ENCODE measurements at regions not wholly inside any gene's neighbourhood (a gene's known extent, or its start where the extent isn't known, plus 50 kb on each side); places are given as distances from the start of the nearest gene placed in this dataset.

DNA sequence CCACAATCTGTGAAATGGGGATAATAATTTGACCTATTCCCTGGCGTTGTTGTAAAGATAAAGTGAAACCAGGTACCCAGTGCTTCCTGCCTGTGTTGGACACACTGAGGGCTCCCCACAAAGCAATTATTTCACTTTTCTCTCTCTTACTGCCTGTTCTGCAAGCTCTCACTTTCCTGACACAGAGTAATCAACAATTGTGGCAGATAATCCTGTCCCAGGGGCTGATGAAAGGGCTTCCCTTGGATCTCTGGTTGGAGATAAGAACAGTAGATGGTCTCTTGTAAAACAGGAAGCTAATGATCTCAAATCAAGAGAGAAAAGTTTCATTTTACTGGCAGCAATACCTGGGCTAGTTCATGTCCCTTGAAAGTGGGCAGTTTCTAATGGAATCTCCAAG is 190.4 kb upstream of the EPHA4 start:
- Mint-ChIP-seq H3K27me3 (ENCODE audit: low read depth) (peaks cover 6% of the 10 kb centered on the region), H3K9me3 (no peaks in the 10 kb centered on the region), H3K4me3 (no peak overlapping the region), H3K36me3 (ENCODE audit: low read depth) (no peaks in the 10 kb centered on the region), H3K4me1 (peaks cover 3% of the 10 kb centered on the region), H3K27ac (no peak overlapping the region)
- TF ChIP-seq, protein P1, sequence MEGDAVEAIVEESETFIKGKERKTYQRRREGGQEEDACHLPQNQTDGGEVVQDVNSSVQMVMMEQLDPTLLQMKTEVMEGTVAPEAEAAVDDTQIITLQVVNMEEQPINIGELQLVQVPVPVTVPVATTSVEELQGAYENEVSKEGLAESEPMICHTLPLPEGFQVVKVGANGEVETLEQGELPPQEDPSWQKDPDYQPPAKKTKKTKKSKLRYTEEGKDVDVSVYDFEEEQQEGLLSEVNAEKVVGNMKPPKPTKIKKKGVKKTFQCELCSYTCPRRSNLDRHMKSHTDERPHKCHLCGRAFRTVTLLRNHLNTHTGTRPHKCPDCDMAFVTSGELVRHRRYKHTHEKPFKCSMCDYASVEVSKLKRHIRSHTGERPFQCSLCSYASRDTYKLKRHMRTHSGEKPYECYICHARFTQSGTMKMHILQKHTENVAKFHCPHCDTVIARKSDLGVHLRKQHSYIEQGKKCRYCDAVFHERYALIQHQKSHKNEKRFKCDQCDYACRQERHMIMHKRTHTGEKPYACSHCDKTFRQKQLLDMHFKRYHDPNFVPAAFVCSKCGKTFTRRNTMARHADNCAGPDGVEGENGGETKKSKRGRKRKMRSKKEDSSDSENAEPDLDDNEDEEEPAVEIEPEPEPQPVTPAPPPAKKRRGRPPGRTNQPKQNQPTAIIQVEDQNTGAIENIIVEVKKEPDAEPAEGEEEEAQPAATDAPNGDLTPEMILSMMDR (IDR thresholded peaks at IDR 0.05; ENCODE audit: unreplicated experiment in 3 of 3): no peak

DNA sequence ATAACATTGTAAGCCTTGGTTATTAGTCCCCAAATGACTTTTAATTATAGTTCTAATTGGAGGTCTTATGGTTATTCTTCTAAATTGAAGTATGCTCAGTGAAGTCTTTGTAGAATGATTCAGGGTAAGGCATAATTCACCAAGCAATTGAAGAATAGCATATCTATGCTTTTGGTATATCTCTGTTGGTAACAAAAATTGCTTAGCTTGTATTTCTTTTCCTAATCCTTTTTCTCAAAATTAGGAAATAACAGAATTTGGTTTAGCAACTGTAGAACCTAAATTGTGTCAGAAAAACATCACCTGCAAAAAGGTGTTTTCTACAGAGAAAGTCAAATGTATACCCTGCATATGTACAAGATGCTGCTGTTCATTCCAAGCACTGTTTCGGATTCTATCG is 189.2 kb upstream of the EPHA4 start:
- Mint-ChIP-seq H3K27me3 (ENCODE audit: low read depth) (no peaks in the 10 kb centered on the region), H3K4me1 (peaks cover 7% of the 10 kb centered on the region), H3K4me3 (no peak overlapping the region), H3K36me3 (ENCODE audit: low read depth) (no peaks in the 10 kb centered on the region), H3K27ac (no peak overlapping the region), H3K9me3 (no peaks in the 10 kb centered on the region)
- TF ChIP-seq, protein P1 (IDR thresholded peaks at IDR 0.05; ENCODE audit: unreplicated experiment in 3 of 3): no peak

DNA sequence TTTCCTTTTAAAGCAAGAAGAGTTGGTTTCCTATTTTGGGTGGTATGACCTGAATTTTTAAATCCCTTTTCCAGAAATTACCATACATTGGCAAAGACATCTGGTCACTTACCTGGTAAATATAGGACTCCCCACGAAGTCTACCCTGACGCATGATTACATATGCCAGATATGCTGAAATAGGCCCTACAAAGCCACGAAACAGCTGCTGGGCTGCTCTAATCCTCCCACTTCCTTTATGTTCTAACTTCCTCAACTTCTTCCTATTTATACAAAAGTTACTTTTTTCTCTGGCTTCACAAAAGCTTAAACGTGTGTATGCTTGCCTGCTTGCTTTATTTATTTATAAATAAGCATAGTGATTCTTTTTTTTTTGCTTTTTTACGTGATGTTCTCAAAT is 186.0 kb upstream of the EPHA4 start:
- H3K27ac Mint-ChIP-seq: no peak overlapping the region
- H3K36me3 Mint-ChIP-seq (ENCODE audit: low read depth): no peaks in the 10 kb centered on the region
- TF ChIP-seq, protein P1 (IDR thresholded peaks at IDR 0.05; ENCODE audit: unreplicated experiment in 3 of 3): no peak
- H3K4me3 Mint-ChIP-seq: no peak overlapping the region
- peaks cover 7% of the 10 kb centered on the region for H3K4me1 Mint-ChIP-seq
- H3K27me3 Mint-ChIP-seq (ENCODE audit: low read depth): peaks cover 3% of the 10 kb centered on the region
- no peaks in the 10 kb centered on the region for H3K9me3 Mint-ChIP-seq

DNA sequence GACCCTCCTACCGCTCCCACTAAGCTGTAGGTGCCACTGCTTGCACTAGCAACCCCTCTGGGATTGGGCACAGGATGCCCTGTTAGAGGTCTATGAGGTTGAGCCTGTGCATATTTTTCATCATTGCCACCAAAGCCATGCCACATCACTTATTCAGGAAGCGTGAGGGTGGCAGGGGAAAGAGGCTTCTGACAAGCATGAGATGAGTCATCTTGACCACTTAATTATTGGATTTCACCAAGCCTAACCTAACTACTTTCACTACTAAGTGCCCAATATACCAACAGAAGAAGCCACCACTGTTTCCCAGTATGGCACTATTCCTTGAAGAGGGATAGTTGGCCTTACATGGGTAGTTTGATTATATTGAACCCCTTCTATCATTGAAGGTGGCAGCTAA is 181.3 kb upstream of the EPHA4 start:
- H3K4me3 Mint-ChIP-seq: no peak overlapping the region
- no peaks in the 10 kb centered on the region for H3K36me3 Mint-ChIP-seq (ENCODE audit: low read depth)
- TF ChIP-seq, protein P1 (IDR thresholded peaks at IDR 0.05; ENCODE audit: unreplicated experiment in 3 of 3): no peak
- H3K9me3 Mint-ChIP-seq: no peaks in the 10 kb centered on the region
- H3K4me1 Mint-ChIP-seq: peaks cover 7% of the 10 kb centered on the region
- peaks cover 3% of the 10 kb centered on the region for H3K27me3 Mint-ChIP-seq (ENCODE audit: low read depth)
- no peak overlapping the region for H3K27ac Mint-ChIP-seq

DNA sequence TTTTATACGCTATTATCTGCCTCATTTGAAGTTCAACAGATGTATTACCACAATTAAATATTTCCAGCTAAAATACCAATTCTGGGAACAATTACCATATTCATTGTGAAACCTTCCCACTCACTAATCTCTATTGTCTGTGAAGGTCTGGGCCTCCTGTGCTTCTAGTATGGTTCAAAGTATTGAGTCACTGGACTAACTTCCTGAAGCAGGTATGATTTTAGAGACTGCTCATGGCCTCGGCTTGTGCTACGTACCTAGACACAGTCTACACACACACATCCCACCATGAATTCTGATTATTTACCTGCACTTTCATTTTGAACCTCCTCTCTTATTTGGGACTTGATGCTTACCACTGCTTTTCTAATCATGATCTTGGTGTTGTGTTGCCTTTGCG is 180.7 kb upstream of the EPHA4 start:
- TF ChIP-seq, protein P1 (IDR thresholded peaks at IDR 0.05; ENCODE audit: unreplicated experiment in 3 of 3): no peak
- Mint-ChIP-seq H3K27ac (no peak overlapping the region), H3K9me3 (no peaks in the 10 kb centered on the region), H3K36me3 (ENCODE audit: low read depth) (no peaks in the 10 kb centered on the region), H3K4me3 (no peak overlapping the region), H3K4me1 (peaks cover 6% of the 10 kb centered on the region), H3K27me3 (ENCODE audit: low read depth) (peaks cover 3% of the 10 kb centered on the region)

DNA sequence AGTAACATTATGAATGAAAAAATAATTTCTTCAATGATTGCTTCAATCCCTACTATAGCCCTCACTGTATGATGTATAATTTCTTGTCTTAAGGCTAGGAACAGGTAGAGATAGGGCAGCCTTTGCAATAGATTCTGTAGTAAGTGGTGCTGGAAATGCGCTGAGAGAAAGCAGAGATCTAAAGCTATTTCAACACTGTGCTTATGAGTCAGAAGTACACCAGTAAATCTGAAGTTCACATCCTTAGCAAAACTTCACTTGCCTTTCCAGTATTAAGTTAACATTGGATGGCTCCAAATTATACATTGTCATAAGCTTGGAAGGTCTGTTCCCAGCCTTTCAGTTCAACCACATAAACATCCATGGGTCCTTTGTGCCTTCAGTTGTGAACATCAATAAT is 178.2 kb upstream of the EPHA4 start:
- Mint-ChIP-seq H3K27ac (no peak overlapping the region), H3K4me1 (no peaks in the 10 kb centered on the region), H3K36me3 (ENCODE audit: low read depth) (no peaks in the 10 kb centered on the region), H3K27me3 (ENCODE audit: low read depth) (no peaks in the 10 kb centered on the region), H3K4me3 (no peak overlapping the region), H3K9me3 (peaks cover 5% of the 10 kb centered on the region)
- TF ChIP-seq, protein P1 (IDR thresholded peaks at IDR 0.05; ENCODE audit: unreplicated experiment in 3 of 3): no peak

All from nephron (organoid).